ENCODE measurements at regions not wholly inside any gene's neighbourhood (a gene's known extent, or its start where the extent isn't known, plus 50 kb on each side); places are given as distances from the start of the nearest gene placed in this dataset.
"Not testable (repeated sequence)": the region's sequence is repeated elsewhere in the genome, so short reads cannot be mapped to it uniquely, and the experiment has no call there.

GRCh38 chr16:18263046-18263445 lies 73.5 kb downstream of the NPIPA8 start:
- CTCF ChIA-PET (ENCODE audit: unreplicated experiment); H2AFZ ChIP-seq (ENCODE audit: low read length); H3K4me2 ChIP-seq (ENCODE audit: low read length); H3K4me1 ChIP-seq (ENCODE audit: insufficient read depth, low read length, poor library complexity, severe bottlenecking); H3K27ac ChIP-seq (ENCODE audit: low read depth, low read length, poor library complexity, severe bottlenecking); H3K9me2 ChIP-seq (ENCODE audit: insufficient read depth, low read length); intact Hi-C loops (cut with micrococcal nuclease; ENCODE audit: unreplicated experiment); H3K9me3 ChIP-seq (ENCODE audit: low read length); H3K36me3 ChIP-seq (ENCODE audit: insufficient read depth, low read length); POLR2A ChIA-PET; H4K20me1 ChIP-seq (ENCODE audit: insufficient read depth, low read length); H3K79me2 ChIP-seq (ENCODE audit: insufficient read depth, low read depth, low read length); BruUV-seq (replicated peaks); H3K4me3 ChIP-seq (ENCODE audit: low read depth, low read length, poor library complexity, severe bottlenecking); DNase-seq (ENCODE audit: low spot score): not testable (repeated sequence)

- H3K4me3 ChIP-seq (ENCODE audit: low read depth, low read length, poor library complexity, severe bottlenecking); H3K4me1 ChIP-seq (ENCODE audit: insufficient read depth, low read length, poor library complexity, severe bottlenecking); CTCF ChIA-PET (ENCODE audit: unreplicated experiment); BruUV-seq (replicated peaks); H3K4me2 ChIP-seq (ENCODE audit: low read length); intact Hi-C loops (cut with micrococcal nuclease; ENCODE audit: unreplicated experiment); H3K27ac ChIP-seq (ENCODE audit: low read depth, low read length, poor library complexity, severe bottlenecking); H2AFZ ChIP-seq (ENCODE audit: low read length); DNase-seq (ENCODE audit: low spot score); H3K9me3 ChIP-seq (ENCODE audit: low read length); POLR2A ChIA-PET; H3K9me2 ChIP-seq (ENCODE audit: insufficient read depth, low read length); H3K36me3 ChIP-seq (ENCODE audit: insufficient read depth, low read length); H3K79me2 ChIP-seq (ENCODE audit: insufficient read depth, low read depth, low read length); H4K20me1 ChIP-seq (ENCODE audit: insufficient read depth, low read length): not testable (repeated sequence)
These were observed 74.7 kb downstream of the NPIPA8 start for GRCh38 chr16:18261848-18262247.

GRCh38 chr16:18259496-18260176 lies 76.9 kb downstream of the NPIPA8 start:
- DNase-seq (ENCODE audit: low spot score); H3K36me3 ChIP-seq (ENCODE audit: insufficient read depth, low read length); BruUV-seq (replicated peaks); H3K4me3 ChIP-seq (ENCODE audit: low read depth, low read length, poor library complexity, severe bottlenecking); H3K27ac ChIP-seq (ENCODE audit: low read depth, low read length, poor library complexity, severe bottlenecking); H2AFZ ChIP-seq (ENCODE audit: low read length); H3K4me2 ChIP-seq (ENCODE audit: low read length); H3K4me1 ChIP-seq (ENCODE audit: insufficient read depth, low read length, poor library complexity, severe bottlenecking); H3K9me3 ChIP-seq (ENCODE audit: low read length); POLR2A ChIA-PET; H3K9me2 ChIP-seq (ENCODE audit: insufficient read depth, low read length); H4K20me1 ChIP-seq (ENCODE audit: insufficient read depth, low read length); CTCF ChIA-PET (ENCODE audit: unreplicated experiment); H3K79me2 ChIP-seq (ENCODE audit: insufficient read depth, low read depth, low read length); intact Hi-C loops (cut with micrococcal nuclease; ENCODE audit: unreplicated experiment): not testable (repeated sequence)

- POLR2A ChIA-PET; H3K9me3 ChIP-seq (ENCODE audit: low read length); BruUV-seq (replicated peaks); H3K4me2 ChIP-seq (ENCODE audit: low read length); H3K79me2 ChIP-seq (ENCODE audit: insufficient read depth, low read depth, low read length); H2AFZ ChIP-seq (ENCODE audit: low read length); intact Hi-C loops (cut with micrococcal nuclease; ENCODE audit: unreplicated experiment); H3K9me2 ChIP-seq (ENCODE audit: insufficient read depth, low read length); H4K20me1 ChIP-seq (ENCODE audit: insufficient read depth, low read length); H3K4me1 ChIP-seq (ENCODE audit: insufficient read depth, low read length, poor library complexity, severe bottlenecking); H3K27ac ChIP-seq (ENCODE audit: low read depth, low read length, poor library complexity, severe bottlenecking); CTCF ChIA-PET (ENCODE audit: unreplicated experiment); H3K4me3 ChIP-seq (ENCODE audit: low read depth, low read length, poor library complexity, severe bottlenecking); DNase-seq (ENCODE audit: low spot score); H3K36me3 ChIP-seq (ENCODE audit: insufficient read depth, low read length): not testable (repeated sequence)
These were observed 83.6 kb downstream of the NPIPA8 start for GRCh38 chr16:18252943-18253342.

GRCh38 chr16:18230505-18230904 lies 106.0 kb downstream of the NPIPA8 start:
- POLR2A ChIA-PET; H2AFZ ChIP-seq (ENCODE audit: low read length); H3K36me3 ChIP-seq (ENCODE audit: insufficient read depth, low read length); CTCF ChIA-PET (ENCODE audit: unreplicated experiment); intact Hi-C loops (cut with micrococcal nuclease; ENCODE audit: unreplicated experiment); DNase-seq (ENCODE audit: low spot score); H3K9me3 ChIP-seq (ENCODE audit: low read length); H3K4me3 ChIP-seq (ENCODE audit: low read depth, low read length, poor library complexity, severe bottlenecking); H3K4me2 ChIP-seq (ENCODE audit: low read length); H3K9me2 ChIP-seq (ENCODE audit: insufficient read depth, low read length); H3K79me2 ChIP-seq (ENCODE audit: insufficient read depth, low read depth, low read length); H3K4me1 ChIP-seq (ENCODE audit: insufficient read depth, low read length, poor library complexity, severe bottlenecking); H3K27ac ChIP-seq (ENCODE audit: low read depth, low read length, poor library complexity, severe bottlenecking); H4K20me1 ChIP-seq (ENCODE audit: insufficient read depth, low read length); BruUV-seq (replicated peaks): not testable (repeated sequence)

- CTCF ChIA-PET (ENCODE audit: unreplicated experiment); H3K36me3 ChIP-seq (ENCODE audit: insufficient read depth, low read length); DNase-seq (ENCODE audit: low spot score); H3K4me3 ChIP-seq (ENCODE audit: low read depth, low read length, poor library complexity, severe bottlenecking); H3K27ac ChIP-seq (ENCODE audit: low read depth, low read length, poor library complexity, severe bottlenecking); intact Hi-C loops (cut with micrococcal nuclease; ENCODE audit: unreplicated experiment); H4K20me1 ChIP-seq (ENCODE audit: insufficient read depth, low read length); H2AFZ ChIP-seq (ENCODE audit: low read length); POLR2A ChIA-PET; H3K9me3 ChIP-seq (ENCODE audit: low read length); H3K79me2 ChIP-seq (ENCODE audit: insufficient read depth, low read depth, low read length); H3K4me1 ChIP-seq (ENCODE audit: insufficient read depth, low read length, poor library complexity, severe bottlenecking); BruUV-seq (replicated peaks); H3K4me2 ChIP-seq (ENCODE audit: low read length); H3K9me2 ChIP-seq (ENCODE audit: insufficient read depth, low read length): not testable (repeated sequence)
These were observed 114.2 kb downstream of the NPIPA8 start for GRCh38 chr16:18222054-18223009.
